ENCODE measurements at regions not wholly inside any gene's neighbourhood (a gene's known extent, or its start where the extent isn't known, plus 50 kb on each side); places are given as distances from the start of the nearest gene placed in this dataset.

- TF ChIP-seq EZH2 (IDR thresholded peaks at IDR 0.05; ENCODE audit: borderline replicate concordance, low read length) = no peak
- TF ChIP-seq CTCF (IDR thresholded peaks at IDR 0.05; ENCODE audit: low read length) = no peak
These were observed 389.4 kb upstream of the RORB start for GRCh38 chr9:74107692-74108091.
